ENCODE measurements at regions not wholly inside any gene's neighbourhood (a gene's known extent, or its start where the extent isn't known, plus 50 kb on each side); places are given as distances from the start of the nearest gene placed in this dataset.
A peak's percentile ranks its signal among the peaks of the same experiment; 100 is the strongest.

GRCh38 chr2:67854798-67855197, 208.0 kb downstream of the C1D start:
- H3K4me3 ChIP-seq (ENCODE audit: low read depth, low read length) = no peak overlapping the region
- DNase-seq (ENCODE audit: low read depth) = no peak
- TF ChIP-seq CTCF (conservative IDR thresholded peaks at IDR 0.05; ENCODE audit: low read depth, low read length) = peak; percentile 32

- DNase-seq (ENCODE audit: low read depth) = no peak
- TF ChIP-seq CTCF (conservative IDR thresholded peaks at IDR 0.05; ENCODE audit: low read depth, low read length) = no peak
- no peak overlapping the region for H3K4me3 ChIP-seq (ENCODE audit: low read depth, low read length)
Measured at GRCh38 chr2:67856866-67857265, 205.9 kb downstream of the C1D start.

- no peak for DNase-seq (ENCODE audit: low read depth)
- H3K4me3 ChIP-seq (ENCODE audit: low read depth, low read length) = no peak overlapping the region
- no peak for TF ChIP-seq CTCF (conservative IDR thresholded peaks at IDR 0.05; ENCODE audit: low read depth, low read length)
Measured at GRCh38 chr2:67857836-67858235, 205.0 kb downstream of the C1D start.

- no peak overlapping the region for H3K4me3 ChIP-seq (ENCODE audit: low read depth, low read length)
- DNase-seq (ENCODE audit: low read depth) = no peak
- no peak for TF ChIP-seq CTCF (conservative IDR thresholded peaks at IDR 0.05; ENCODE audit: low read depth, low read length)
Measured at GRCh38 chr2:67858886-67859285, 203.9 kb downstream of the C1D start.

GRCh38 chr2:67865917-67866316, 196.9 kb downstream of the C1D start:
- no peak for DNase-seq (ENCODE audit: low read depth)
- peak; percentile 14 for TF ChIP-seq CTCF (conservative IDR thresholded peaks at IDR 0.05; ENCODE audit: low read depth, low read length)
- H3K4me3 ChIP-seq (ENCODE audit: low read depth, low read length) = no peak overlapping the region

GRCh38 chr2:67867735-67868134, 195.1 kb downstream of the C1D start:
- TF ChIP-seq CTCF (conservative IDR thresholded peaks at IDR 0.05; ENCODE audit: low read depth, low read length) = no peak
- DNase-seq (ENCODE audit: low read depth) = no peak
- no peak overlapping the region for H3K4me3 ChIP-seq (ENCODE audit: low read depth, low read length)

- no peak overlapping the region for H3K4me3 ChIP-seq (ENCODE audit: low read depth, low read length)
- no peak for TF ChIP-seq CTCF (conservative IDR thresholded peaks at IDR 0.05; ENCODE audit: low read depth, low read length)
- DNase-seq (ENCODE audit: low read depth) = peak; percentile 88
Measured at GRCh38 chr2:67871686-67872412, 191.0 kb downstream of the C1D start.
